Fibroblast of lung (primary cell): ENCODE measurements at regions not wholly inside any gene's neighbourhood (a gene's known extent, or its start where the extent isn't known, plus 50 kb on each side); places are given as distances from the start of the nearest gene placed in this dataset.

ENCODE experiments used
- DNase-seq, 2 donors: peaks; one replicate each; pipeline versions ENCODE4 v3.0.0 to v3.0.0-alpha.2; 2010; ENCODE audit warnings: low read depth in 2 of 2
- H2AFZ ChIP-seq: 2 replicates; pipeline ENCODE4 v1.5.1; 2012; ENCODE audit warnings: low read length, control low read depth, inconsistent platforms
- H3K27ac ChIP-seq: 2 replicates; pipeline ENCODE4 v1.5.1; 2011; ENCODE audit warnings: low read length, control low read depth; ENCODE audit not compliant: insufficient read depth
- H3K27me3 ChIP-seq: 2 replicates; pipeline ENCODE4 v1.5.1; 2011; ENCODE audit warnings: mild to moderate bottlenecking, low read length; ENCODE audit not compliant: control insufficient read depth, insufficient read depth
- H3K36me3 ChIP-seq: 2 replicates; pipeline ENCODE4 v1.5.1; 2011; ENCODE audit warnings: low read length; ENCODE audit not compliant: control insufficient read depth, insufficient read depth
- H3K4me1 ChIP-seq: 2 replicates; pipeline ENCODE4 v1.5.1; 2011; ENCODE audit warnings: low read length; ENCODE audit not compliant: control insufficient read depth, insufficient read depth; ENCODE audit errors: extremely low read depth
- H3K4me2 ChIP-seq: 2 replicates; pipeline ENCODE4 v1.5.1; 2011; ENCODE audit warnings: low read length, control low read depth; ENCODE audit not compliant: insufficient read depth; ENCODE audit errors: extremely low read depth
- H3K4me3 ChIP-seq, 4 experiments: fragments of 200-600 bp in 1 of 4; sonication (generic) in 1 of 4; replicated peaks in 1 of 4; 2 replicates each; pipeline ENCODE4 v1.5.1; 2011 to 2016; ENCODE audit warnings: low read length in 4 of 4, low read depth in 3 of 4, mild to moderate bottlenecking in 3 of 4, control low read depth in 2 of 4, inconsistent platforms in 1 of 4, mixed read lengths in 1 of 4; ENCODE audit not compliant: insufficient read depth in 1 of 4; ENCODE audit errors: control extremely low read depth in 1 of 4
- H3K79me2 ChIP-seq: 2 replicates; pipeline ENCODE4 v1.5.1; 2012; ENCODE audit warnings: mild to moderate bottlenecking, low read length, inconsistent platforms; ENCODE audit not compliant: control insufficient read depth, insufficient read depth
- H3K9ac ChIP-seq: 2 replicates; pipeline ENCODE4 v1.5.1; 2011; ENCODE audit warnings: mild to moderate bottlenecking, low read length, control low read depth; ENCODE audit not compliant: insufficient read depth
- H3K9me3 ChIP-seq: 2 replicates; pipeline ENCODE4 v1.5.1; 2012; ENCODE audit warnings: low read depth, low read length; ENCODE audit not compliant: control insufficient read depth, insufficient read depth
- H4K20me1 ChIP-seq: 2 replicates; pipeline ENCODE4 v1.5.1; 2011; ENCODE audit warnings: low read length; ENCODE audit not compliant: control insufficient read depth, insufficient read depth; ENCODE audit errors: extremely low read depth
- EZH2 ChIP-seq: IDR thresholded peaks from 2 replicates; pipeline ENCODE4 v1.5.1; 2012; ENCODE audit warnings: low read length, control low read depth, mild to moderate bottlenecking; ENCODE audit errors: missing control alignments
- TF ChIP-seq, protein P1 (sequence below), 2 donors: IDR thresholded peaks in 1 of 2; conservative IDR thresholded peaks in 1 of 2; 1 replicate in 1 of 2; 2 replicates in 1 of 2; pipeline ENCODE4 v1.5.1; 2011 to 2012; ENCODE audit warnings: low read length in 2 of 2, control low read depth in 1 of 2, inconsistent platforms in 1 of 2, low read depth in 1 of 2, mild to moderate bottlenecking in 1 of 2

DNA sequence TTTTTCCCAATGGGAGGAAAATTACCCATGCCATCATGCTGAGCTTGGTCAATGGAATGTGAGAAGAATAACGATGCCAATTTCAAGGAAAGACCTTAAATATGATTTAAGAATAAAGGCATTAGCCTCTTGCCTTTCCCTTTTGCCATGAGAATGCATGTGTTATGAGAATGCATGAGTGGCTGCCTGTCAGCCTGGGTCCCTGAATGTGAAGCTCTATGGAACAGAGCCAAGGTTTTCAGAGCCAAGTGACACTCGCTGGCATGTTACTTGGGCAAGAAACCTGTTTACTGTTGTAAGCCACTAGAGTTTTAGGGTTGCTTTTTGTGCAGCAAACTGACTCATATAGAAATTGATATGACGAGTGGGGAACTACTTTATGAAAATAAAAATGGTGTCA lies 75.7 kb downstream of the JRKL start:
- TF ChIP-seq EZH2, result no peak
- TF ChIP-seq, protein P1, sequence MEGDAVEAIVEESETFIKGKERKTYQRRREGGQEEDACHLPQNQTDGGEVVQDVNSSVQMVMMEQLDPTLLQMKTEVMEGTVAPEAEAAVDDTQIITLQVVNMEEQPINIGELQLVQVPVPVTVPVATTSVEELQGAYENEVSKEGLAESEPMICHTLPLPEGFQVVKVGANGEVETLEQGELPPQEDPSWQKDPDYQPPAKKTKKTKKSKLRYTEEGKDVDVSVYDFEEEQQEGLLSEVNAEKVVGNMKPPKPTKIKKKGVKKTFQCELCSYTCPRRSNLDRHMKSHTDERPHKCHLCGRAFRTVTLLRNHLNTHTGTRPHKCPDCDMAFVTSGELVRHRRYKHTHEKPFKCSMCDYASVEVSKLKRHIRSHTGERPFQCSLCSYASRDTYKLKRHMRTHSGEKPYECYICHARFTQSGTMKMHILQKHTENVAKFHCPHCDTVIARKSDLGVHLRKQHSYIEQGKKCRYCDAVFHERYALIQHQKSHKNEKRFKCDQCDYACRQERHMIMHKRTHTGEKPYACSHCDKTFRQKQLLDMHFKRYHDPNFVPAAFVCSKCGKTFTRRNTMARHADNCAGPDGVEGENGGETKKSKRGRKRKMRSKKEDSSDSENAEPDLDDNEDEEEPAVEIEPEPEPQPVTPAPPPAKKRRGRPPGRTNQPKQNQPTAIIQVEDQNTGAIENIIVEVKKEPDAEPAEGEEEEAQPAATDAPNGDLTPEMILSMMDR (conservative IDR thresholded peaks at IDR 0.05 in 1 of 2, IDR thresholded peaks at IDR 0.05 in 1 of 2; ENCODE audit: low read depth in 1 of 2, low read length in 2 of 2), result no peak
- H3K4me3 ChIP-seq, result no peak overlapping the region
- DNase-seq, result no peak
- H2AFZ ChIP-seq, result no peak overlapping the region
- H3K4me2 ChIP-seq, result no peak overlapping the region
- H3K4me1 ChIP-seq, result no peaks in the 10 kb centered on the region
- no peak overlapping the region for H3K27ac ChIP-seq
- no peaks in the 10 kb centered on the region for H3K79me2 ChIP-seq
- H4K20me1 ChIP-seq, result no peaks in the 10 kb centered on the region
- H3K9me3 ChIP-seq, result no peaks in the 10 kb centered on the region
- H3K27me3 ChIP-seq, result no peaks in the 10 kb centered on the region
- H3K36me3 ChIP-seq, result no peaks in the 10 kb centered on the region
- no peak overlapping the region for H3K9ac ChIP-seq

DNA sequence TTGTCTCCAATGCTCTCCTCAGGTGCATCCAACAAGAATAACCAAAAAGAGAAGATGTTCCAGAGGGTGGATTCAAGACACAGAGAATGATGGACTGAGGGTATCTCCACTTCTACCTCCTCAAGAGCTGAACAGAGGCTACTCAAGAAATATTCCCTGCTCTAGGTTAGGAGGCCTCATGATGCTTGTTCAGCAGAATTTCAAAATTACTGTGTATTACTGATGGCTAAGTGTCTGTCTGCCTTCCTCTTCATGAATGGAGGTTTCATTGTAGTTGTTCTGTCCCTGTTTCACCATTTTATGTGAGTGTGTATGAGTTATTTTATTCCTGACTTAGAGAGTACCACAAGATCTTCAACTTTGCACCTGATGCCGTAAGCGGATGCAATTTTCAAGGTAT lies 76.8 kb downstream of the JRKL start:
- H3K4me3 ChIP-seq, result no peak overlapping the region
- H3K4me2 ChIP-seq, result no peak overlapping the region
- H3K79me2 ChIP-seq, result no peaks in the 10 kb centered on the region
- TF ChIP-seq, protein P1 (conservative IDR thresholded peaks at IDR 0.05 in 1 of 2, IDR thresholded peaks at IDR 0.05 in 1 of 2; ENCODE audit: low read depth in 1 of 2, low read length in 2 of 2), result no peak
- TF ChIP-seq EZH2, result no peak
- H2AFZ ChIP-seq, result no peak overlapping the region
- H3K4me1 ChIP-seq, result no peaks in the 10 kb centered on the region
- DNase-seq, result no peak
- no peaks in the 10 kb centered on the region for H4K20me1 ChIP-seq
- no peak overlapping the region for H3K27ac ChIP-seq
- no peaks in the 10 kb centered on the region for H3K36me3 ChIP-seq
- no peaks in the 10 kb centered on the region for H3K27me3 ChIP-seq
- H3K9ac ChIP-seq, result no peak overlapping the region
- H3K9me3 ChIP-seq, result no peaks in the 10 kb centered on the region

DNA sequence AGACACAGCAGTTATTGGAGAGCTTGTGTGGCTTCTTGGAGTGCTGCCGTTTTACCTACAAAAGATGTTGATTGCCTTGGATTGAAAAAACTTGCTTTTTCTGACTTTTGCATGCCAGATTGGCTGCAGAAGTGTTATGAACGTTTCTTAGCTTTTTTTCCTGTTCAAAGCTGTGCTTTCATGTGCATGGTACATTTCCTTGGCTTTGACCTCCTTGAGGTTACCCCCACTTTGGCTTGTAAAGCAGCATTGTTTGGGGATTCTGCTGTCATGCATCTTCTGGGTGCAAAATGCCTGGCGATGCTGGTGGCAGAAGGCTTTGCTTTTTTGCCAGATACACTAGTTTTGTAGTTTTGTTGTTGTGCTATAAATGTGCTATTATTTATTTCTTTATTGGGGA lies 80.0 kb downstream of the JRKL start:
- DNase-seq, result no peak
- Histone ChIP-seq H3K79me2 (no peaks in the 10 kb centered on the region), H3K27me3 (no peaks in the 10 kb centered on the region), H3K4me1 (no peaks in the 10 kb centered on the region), H4K20me1 (no peaks in the 10 kb centered on the region), H3K27ac (no peak overlapping the region), H2AFZ (no peak overlapping the region), H3K4me2 (no peak overlapping the region), H3K4me3 (no peak overlapping the region), H3K9ac (no peak overlapping the region), H3K36me3 (no peaks in the 10 kb centered on the region), H3K9me3 (no peaks in the 10 kb centered on the region)
- TF ChIP-seq, protein P1 (conservative IDR thresholded peaks at IDR 0.05 in 1 of 2, IDR thresholded peaks at IDR 0.05 in 1 of 2; ENCODE audit: low read depth in 1 of 2, low read length in 2 of 2), result no peak
- no peak for TF ChIP-seq EZH2
